PC-9 (cell line): ENCODE measurements at regions not wholly inside any gene's neighbourhood (a gene's known extent, or its start where the extent isn't known, plus 50 kb on each side); places are given as distances from the start of the nearest gene placed in this dataset.

Experiments
- BruUV-seq: library from RNA; stranded (reverse); fragments of 400-500 nt; replicated peaks from 2 replicates; lab custom pipeline; 2021; lab: Mats Ljungman, UMichigan
- CTCF ChIA-PET: fragments of 300-600 bp; sonication (Branson Sonifier 250); formaldehyde crosslinking; loops from one replicate; lab custom pipeline; 2022; ENCODE audit warnings: antibody characterized with exemption; lab: Charles Lee
- POLR2A ChIA-PET: fragments of 300-600 bp; sonication (Branson Sonifier 250); formaldehyde crosslinking; loops from one replicate; lab custom pipeline; 2022; ENCODE audit warnings: antibody characterized with exemption; ENCODE audit not compliant: unreplicated experiment; lab: Charles Lee
- DNase-seq, 2 experiments: peaks; one replicate each; pipeline versions ENCODE4 v3.0.0 to v3.0.0-alpha.2; 2015 to 2022; ENCODE audit warnings: mixed read lengths in 1 of 2
- H2AFZ ChIP-seq: fragments of 200-600 bp; sonication (generic); 2 replicates; pipeline ENCODE4 v1.8.1; 2017; ENCODE audit warnings: antibody characterized with exemption
- H3F3A ChIP-seq: fragments of 200-600 bp; sonication (generic); 2 replicates; pipeline ENCODE4 v1.8.1; 2017; ENCODE audit warnings: antibody characterized with exemption, mild to moderate bottlenecking, low read depth; ENCODE audit not compliant: insufficient read depth
- H3K27ac ChIP-seq: fragments of 200-600 bp; sonication (generic); 2 replicates; pipeline ENCODE4 v1.6.1; 2016; ENCODE audit warnings: mixed run types
- H3K27me3 ChIP-seq: fragments of 200-600 bp; sonication (generic); 2 replicates; pipeline ENCODE4 v1.6.1; 2016; ENCODE audit warnings: low read depth, mixed run types; ENCODE audit not compliant: insufficient read depth
- H3K36me3 ChIP-seq: fragments of 200-600 bp; sonication (generic); 2 replicates; pipeline ENCODE4 v1.6.1; 2016; ENCODE audit warnings: low read depth, mixed run types
- H3K4me1 ChIP-seq: fragments of 200-600 bp; sonication (generic); replicated peaks from 2 replicates; pipeline ENCODE4 v1.6.1; 2016; ENCODE audit warnings: mixed run types; ENCODE audit not compliant: insufficient read depth
- H3K4me2 ChIP-seq: fragments of 200-600 bp; sonication (generic); 2 replicates; pipeline ENCODE4 v1.6.1; 2017; ENCODE audit warnings: mixed run types
- H3K4me3 ChIP-seq: fragments of 200-600 bp; sonication (generic); 2 replicates; pipeline ENCODE4 v1.6.1; 2016; ENCODE audit warnings: mixed run types
- H3K79me2 ChIP-seq: fragments of 200-600 bp; sonication (generic); 2 replicates; pipeline ENCODE4 v1.6.1; 2017; ENCODE audit warnings: low read depth, mixed run types
- H3K9me2 ChIP-seq: fragments of 200-600 bp; sonication (generic); 2 replicates; pipeline ENCODE4 v1.8.1; 2017; ENCODE audit warnings: mild to moderate bottlenecking; ENCODE audit not compliant: insufficient read depth
- H3K9me3 ChIP-seq: fragments of 200-600 bp; sonication (generic); 2 replicates; pipeline ENCODE4 v1.8.1; 2016; ENCODE audit warnings: low read depth; ENCODE audit not compliant: insufficient read depth
- H4K20me1 ChIP-seq: fragments of 200-600 bp; sonication (generic); 2 replicates; pipeline ENCODE4 v1.8.1; 2017; ENCODE audit not compliant: insufficient read depth
- EZH2 ChIP-seq: fragments of 200-600 bp; sonication (generic); IDR thresholded peaks from 2 replicates; pipeline ENCODE4 v1.8.0; 2017; ENCODE audit warnings: antibody characterized with exemption, low read depth
- intact Hi-C: fragments of 100-400 bp; cut with micrococcal nuclease; formaldehyde crosslinking; loops from one replicate; pipeline ENCODE4 v1.10.0; 2022; ENCODE audit not compliant: unreplicated experiment
- TF ChIP-seq, protein P1 (sequence below): fragments of 200-600 bp; sonication (generic); conservative IDR thresholded peaks from 2 replicates; pipeline ENCODE4 v1.6.1; 2017; ENCODE audit warnings: mixed run types, antibody characterized with exemption, mild to moderate bottlenecking, moderate library complexity

- CTCF ChIA-PET = no interaction called here
- Histone ChIP-seq H4K20me1 (no peaks in the 10 kb centered on the region), H2AFZ (no peak overlapping the region), H3K4me3 (no peak overlapping the region), H3K4me1 (no peaks in the 10 kb centered on the region), H3K9me2 (no peaks in the 10 kb centered on the region), H3K36me3 (no peaks in the 10 kb centered on the region), H3K27ac (no peak overlapping the region), H3K79me2 (no peaks in the 10 kb centered on the region), H3K9me3 (no peaks in the 10 kb centered on the region), H3K4me2 (no peak overlapping the region), H3K27me3 (no peaks in the 10 kb centered on the region), H3F3A (no peaks in the 10 kb centered on the region)
- BruUV-seq = no TSS peak
- DNase-seq = no peak
- TF ChIP-seq, protein P1, sequence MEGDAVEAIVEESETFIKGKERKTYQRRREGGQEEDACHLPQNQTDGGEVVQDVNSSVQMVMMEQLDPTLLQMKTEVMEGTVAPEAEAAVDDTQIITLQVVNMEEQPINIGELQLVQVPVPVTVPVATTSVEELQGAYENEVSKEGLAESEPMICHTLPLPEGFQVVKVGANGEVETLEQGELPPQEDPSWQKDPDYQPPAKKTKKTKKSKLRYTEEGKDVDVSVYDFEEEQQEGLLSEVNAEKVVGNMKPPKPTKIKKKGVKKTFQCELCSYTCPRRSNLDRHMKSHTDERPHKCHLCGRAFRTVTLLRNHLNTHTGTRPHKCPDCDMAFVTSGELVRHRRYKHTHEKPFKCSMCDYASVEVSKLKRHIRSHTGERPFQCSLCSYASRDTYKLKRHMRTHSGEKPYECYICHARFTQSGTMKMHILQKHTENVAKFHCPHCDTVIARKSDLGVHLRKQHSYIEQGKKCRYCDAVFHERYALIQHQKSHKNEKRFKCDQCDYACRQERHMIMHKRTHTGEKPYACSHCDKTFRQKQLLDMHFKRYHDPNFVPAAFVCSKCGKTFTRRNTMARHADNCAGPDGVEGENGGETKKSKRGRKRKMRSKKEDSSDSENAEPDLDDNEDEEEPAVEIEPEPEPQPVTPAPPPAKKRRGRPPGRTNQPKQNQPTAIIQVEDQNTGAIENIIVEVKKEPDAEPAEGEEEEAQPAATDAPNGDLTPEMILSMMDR = no peak
- no peak for TF ChIP-seq EZH2
- intact Hi-C loops = no loop called here
- POLR2A ChIA-PET = no interaction called here
Measured at GRCh38 chr18:61735564-61736102, 157.2 kb downstream of the RNF152 start.

DNA sequence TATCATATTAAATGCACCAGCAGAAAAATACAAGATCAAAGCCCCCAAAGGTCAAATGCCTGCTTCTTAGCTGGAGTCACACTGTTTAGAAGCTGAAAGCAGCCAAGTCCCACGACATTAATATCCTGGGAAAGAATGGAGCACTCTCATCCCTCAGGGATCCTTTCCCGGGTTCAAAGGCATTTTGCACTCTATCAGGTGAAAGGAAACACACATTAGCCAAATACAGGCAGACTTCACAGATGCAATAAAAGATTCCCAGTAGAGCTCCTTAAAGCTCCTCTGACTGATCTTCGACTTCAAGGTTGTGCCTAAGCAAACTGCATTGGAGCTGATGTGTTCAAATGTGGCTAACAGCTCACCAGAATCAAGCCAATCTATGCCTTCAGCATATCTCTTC, 158.4 kb downstream of the RNF152 start:
- Histone ChIP-seq H3F3A (no peaks in the 10 kb centered on the region), H3K9me2 (no peaks in the 10 kb centered on the region), H3K4me1 (no peaks in the 10 kb centered on the region), H3K27me3 (no peaks in the 10 kb centered on the region), H3K79me2 (no peaks in the 10 kb centered on the region), H3K27ac (no peak overlapping the region), H3K36me3 (no peaks in the 10 kb centered on the region), H3K9me3 (no peaks in the 10 kb centered on the region), H2AFZ (no peak overlapping the region), H3K4me3 (no peak overlapping the region), H3K4me2 (no peak overlapping the region), H4K20me1 (no peaks in the 10 kb centered on the region)
- CTCF ChIA-PET = no interaction called here
- BruUV-seq = no TSS peak
- TF ChIP-seq EZH2 = no peak
- TF ChIP-seq, protein P1 = no peak
- POLR2A ChIA-PET = no interaction called here
- DNase-seq = no peak
- intact Hi-C loops = no loop called here

DNA sequence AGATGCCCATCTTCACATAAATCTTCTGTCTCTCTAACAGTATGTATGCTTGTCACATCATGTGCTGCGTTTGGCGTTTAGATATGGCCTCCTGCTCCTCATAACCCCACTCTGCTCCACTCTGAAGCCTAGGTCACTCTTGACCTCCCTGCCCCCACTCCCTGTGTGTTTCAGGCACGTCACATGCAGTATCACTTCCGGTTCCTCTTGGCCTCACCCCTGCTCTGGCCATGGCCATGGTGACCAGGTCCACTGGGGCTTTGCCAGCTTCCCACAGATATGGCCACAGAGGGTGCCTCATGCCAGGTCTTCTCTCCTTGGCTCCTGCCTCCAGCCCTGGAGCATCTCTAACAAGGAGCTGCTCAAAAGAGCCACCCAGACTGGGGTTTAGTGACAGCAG, 160.0 kb downstream of the RNF152 start:
- intact Hi-C loops = no loop called here
- CTCF ChIA-PET = no interaction called here
- H3K4me2 ChIP-seq = no peak overlapping the region

More for the DNA sequence above, 160.0 kb downstream of the RNF152 start:
- Histone ChIP-seq H3F3A (no peaks in the 10 kb centered on the region), H3K27ac (no peak overlapping the region), H3K79me2 (no peaks in the 10 kb centered on the region), H3K9me2 (no peaks in the 10 kb centered on the region), H3K36me3 (no peaks in the 10 kb centered on the region), H3K27me3 (no peaks in the 10 kb centered on the region), H3K4me3 (no peak overlapping the region), H4K20me1 (no peaks in the 10 kb centered on the region), H2AFZ (no peak overlapping the region), H3K9me3 (no peaks in the 10 kb centered on the region), H3K4me1 (no peaks in the 10 kb centered on the region)
- POLR2A ChIA-PET = no interaction called here
- no peak for DNase-seq
- BruUV-seq = no TSS peak
- TF ChIP-seq EZH2 = no peak
- TF ChIP-seq, protein P1 = no peak
